H9 (cell line): ENCODE measurements at regions not wholly inside any gene's neighbourhood (a gene's known extent, or its start where the extent isn't known, plus 50 kb on each side); places are given as distances from the start of the nearest gene placed in this dataset.

Experiments
- DNase-seq: peaks from one replicate; pipeline ENCODE4 v3.0.0-alpha.2; 2017
- H2AFZ ChIP-seq: one replicate; pipeline ENCODE4 v1.6.1; 2013; ENCODE audit warnings: mild to moderate bottlenecking, low read length, control low read depth, moderate library complexity
- H2AK5ac ChIP-seq: 2 replicates; pipeline ENCODE4 v1.6.1; 2013; ENCODE audit warnings: low read length, control low read depth, mixed read lengths; ENCODE audit not compliant: insufficient read length
- H2BK120ac ChIP-seq: one replicate; pipeline ENCODE4 v1.6.1; 2013; ENCODE audit warnings: low read depth, mild to moderate bottlenecking, low read length, control low read depth, inconsistent platforms; ENCODE audit not compliant: poor library complexity, severe bottlenecking
- H2BK12ac ChIP-seq: 2 replicates; pipeline ENCODE4 v1.6.1; 2013; ENCODE audit warnings: low read length, control low read depth, mixed read lengths, low read depth; ENCODE audit not compliant: insufficient read length
- H2BK15ac ChIP-seq: 2 replicates; pipeline ENCODE4 v1.6.1; 2013; ENCODE audit warnings: low read depth, low read length, control low read depth
- H2BK20ac ChIP-seq: one replicate; pipeline ENCODE4 v1.6.1; 2013; ENCODE audit warnings: low read depth, mild to moderate bottlenecking, low read length, control low read depth, inconsistent platforms; ENCODE audit not compliant: poor library complexity, severe bottlenecking
- H2BK5ac ChIP-seq: 2 replicates; pipeline ENCODE4 v1.6.1; 2013; ENCODE audit warnings: low read length, control low read depth, mixed read lengths; ENCODE audit not compliant: insufficient read length
- H3K14ac ChIP-seq: 2 replicates; pipeline ENCODE4 v1.6.1; 2013; ENCODE audit warnings: low read length, control low read depth; ENCODE audit not compliant: insufficient read depth
- H3K18ac ChIP-seq: 2 replicates; pipeline ENCODE4 v1.6.1; 2013; ENCODE audit warnings: low read depth, mild to moderate bottlenecking, mixed read lengths, low read length, control low read depth; ENCODE audit not compliant: insufficient read length
- H3K23ac ChIP-seq: 2 replicates; pipeline ENCODE4 v1.6.1; 2013; ENCODE audit warnings: low read length, control low read depth, mixed read lengths, low read depth; ENCODE audit not compliant: insufficient read length
- H3K23me2 ChIP-seq: 2 replicates; pipeline ENCODE4 v1.6.1; 2013; ENCODE audit warnings: low read depth, mild to moderate bottlenecking, mixed read lengths, low read length, control low read depth; ENCODE audit not compliant: insufficient read length, poor library complexity, severe bottlenecking
- H3K27ac ChIP-seq: 2 replicates; pipeline ENCODE4 v1.5.1; 2013; ENCODE audit warnings: low read length, control low read depth, mixed read lengths, low read depth; ENCODE audit not compliant: insufficient read length
- H3K27me3 ChIP-seq: 2 replicates; pipeline ENCODE4 v1.6.1; 2013; ENCODE audit warnings: low read length, control low read depth, inconsistent platforms; ENCODE audit not compliant: insufficient read depth
- H3K4ac ChIP-seq: 2 replicates; pipeline ENCODE4 v1.6.1; 2013; ENCODE audit warnings: low read depth, mild to moderate bottlenecking, control low read depth, inconsistent platforms, low read length, moderate library complexity
- H3K4me1 ChIP-seq: 2 replicates; pipeline ENCODE4 v1.6.1; 2013; ENCODE audit warnings: low read length, control low read depth, inconsistent platforms; ENCODE audit not compliant: insufficient read depth
- H3K4me2 ChIP-seq: 2 replicates; pipeline ENCODE4 v1.6.1; 2013; ENCODE audit warnings: low read length, control low read depth, mixed read lengths; ENCODE audit not compliant: insufficient read length, insufficient read depth
- H3K56ac ChIP-seq: 2 replicates; pipeline ENCODE4 v1.6.1; 2013; ENCODE audit warnings: low read depth, mild to moderate bottlenecking, mixed read lengths, low read length, control low read depth; ENCODE audit not compliant: insufficient read length
- H3K79me1 ChIP-seq: 2 replicates; pipeline ENCODE4 v1.6.1; 2013; ENCODE audit warnings: low read depth, mild to moderate bottlenecking, moderate library complexity, low read length, control low read depth, inconsistent platforms; ENCODE audit not compliant: insufficient read depth, poor library complexity, severe bottlenecking
- H3K79me2 ChIP-seq: 2 replicates; pipeline ENCODE4 v1.6.1; 2013; ENCODE audit warnings: low read length, control low read depth, inconsistent platforms; ENCODE audit not compliant: insufficient read depth
- H3K9ac ChIP-seq: 2 replicates; pipeline ENCODE4 v1.6.1; 2013; ENCODE audit warnings: low read length, control low read depth, mixed read lengths; ENCODE audit not compliant: insufficient read length; ENCODE audit errors: extremely low read depth
- H3K9me3 ChIP-seq: one replicate; pipeline ENCODE4 v1.6.1; 2013; ENCODE audit warnings: low read depth, low read length, inconsistent platforms; ENCODE audit not compliant: control insufficient read depth
- H3T11ph ChIP-seq: one replicate; pipeline ENCODE4 v1.6.1; 2013; ENCODE audit warnings: mild to moderate bottlenecking, low read length, control low read depth, inconsistent platforms
- H4K20me1 ChIP-seq: one replicate; pipeline ENCODE4 v1.6.1; 2013; ENCODE audit not compliant: control insufficient read depth, insufficient read length, insufficient read depth
- H4K5ac ChIP-seq: 2 replicates; pipeline ENCODE4 v1.6.1; 2013; ENCODE audit warnings: low read depth, mild to moderate bottlenecking, mixed read lengths, low read length, control low read depth; ENCODE audit not compliant: insufficient read length
- H4K8ac ChIP-seq: replicated peaks from 2 replicates; pipeline ENCODE4 v1.6.1; 2013; ENCODE audit warnings: low read length, control low read depth, mixed read lengths, low read depth; ENCODE audit not compliant: insufficient read length
- H4K91ac ChIP-seq: 2 replicates; pipeline ENCODE4 v1.6.1; 2013; ENCODE audit warnings: low read depth, mild to moderate bottlenecking, moderate library complexity, mixed read lengths, low read length, control low read depth; ENCODE audit not compliant: insufficient read length
- H3K27ac Mint-ChIP-seq, 3 experiments: 2 replicates in 2 of 3; 3 replicates in 1 of 3; pipeline ENCODE4 v1.8.0; 2020 to 2021; ENCODE audit warnings: mixed read lengths in 3 of 3, mild to moderate bottlenecking in 1 of 3, moderate library complexity in 1 of 3
- H3K27me3 Mint-ChIP-seq: 2 replicates; pipeline ENCODE4 v1.8.0; 2021; ENCODE audit warnings: low read depth, mild to moderate bottlenecking, moderate library complexity, mixed read lengths
- H3K36me3 Mint-ChIP-seq, 3 experiments: 2 replicates in 2 of 3; 3 replicates in 1 of 3; pipeline ENCODE4 v1.8.0; 2020 to 2021; ENCODE audit warnings: low read depth in 3 of 3, mixed read lengths in 3 of 3; ENCODE audit not compliant: insufficient read depth in 1 of 3
- H3K4me1 Mint-ChIP-seq, 2 experiments: 2 replicates each; pipeline ENCODE4 v1.8.0; 2020; ENCODE audit warnings: mixed read lengths in 2 of 2
- H3K4me3 Mint-ChIP-seq, 2 experiments: 2 replicates in 1 of 2; 3 replicates in 1 of 2; pipeline ENCODE4 v1.8.0; 2020 to 2021; ENCODE audit warnings: mild to moderate bottlenecking in 2 of 2, mixed read lengths in 2 of 2, moderate library complexity in 1 of 2
- H3K9me3 Mint-ChIP-seq, 2 experiments: 2 replicates in 1 of 2; 3 replicates in 1 of 2; pipeline ENCODE4 v1.8.0; 2020; ENCODE audit warnings: mild to moderate bottlenecking in 2 of 2, mixed read lengths in 2 of 2, moderate library complexity in 1 of 2
- WGBS: extraction: QIAGEN DNeasy Blood & Tissue Kit; methylation state at CpG from one replicate; pipeline ENCODE4 v1.1.7; 2013; ENCODE audit warnings: missing lambda C conversion rate, low lambda C conversion rate, mixed read lengths; ENCODE audit not compliant: insufficient read length; ENCODE audit errors: extremely low coverage; 5-methylcytosine and 5-hydroxymethylcytosine counted together
- TF ChIP-seq, protein P1 (sequence below): fragments of 200-600 bp; sonication (generic); conservative IDR thresholded peaks from 3 replicates; pipeline ENCODE4 v1.8.0; 2021; ENCODE audit warnings: antibody characterized with exemption, mild to moderate bottlenecking

- DNase-seq = no peak
- H3K9ac ChIP-seq = no peak overlapping the region
- no peak overlapping the region for H3K27ac Mint-ChIP-seq
These were observed 247.9 kb upstream of the VLDLR start for GRCh38 chr9:2373648-2374047.

More at GRCh38 chr9:2373648-2374047, 247.9 kb upstream of the VLDLR start:
- H3K4me1 ChIP-seq = no peaks in the 10 kb centered on the region
- H3K18ac ChIP-seq = no peak overlapping the region
- no peaks in the 10 kb centered on the region for H3K79me1 ChIP-seq
- no peak overlapping the region for H2BK20ac ChIP-seq
- no CpG with 5 or more reads among the region's 2 CpGs for WGBS
- no peak overlapping the region for H2AFZ ChIP-seq
- no peaks in the 10 kb centered on the region for H3K27me3 ChIP-seq
- H3K79me2 ChIP-seq = no peaks in the 10 kb centered on the region
- Mint-ChIP-seq H3K36me3 (peaks cover 4 to 30% (median 13%) of the 10 kb centered on the region in 3 experiments), H3K9me3 (peaks cover 24 to 26% of the 10 kb centered on the region in 2 experiments), H3K4me1 (no peaks in the 10 kb centered on the region), H3K27me3 (no peaks in the 10 kb centered on the region), H3K4me3 (no peak overlapping the region)
- H3K23ac ChIP-seq = no peak overlapping the region
- no peak overlapping the region for H4K5ac ChIP-seq
- H4K20me1 ChIP-seq = no peaks in the 10 kb centered on the region
- no peaks in the 10 kb centered on the region for H3K23me2 ChIP-seq
- no peak overlapping the region for H4K91ac ChIP-seq
- H2BK12ac ChIP-seq = no peak overlapping the region
- no peak overlapping the region for H2BK15ac ChIP-seq
- TF ChIP-seq, protein P1, sequence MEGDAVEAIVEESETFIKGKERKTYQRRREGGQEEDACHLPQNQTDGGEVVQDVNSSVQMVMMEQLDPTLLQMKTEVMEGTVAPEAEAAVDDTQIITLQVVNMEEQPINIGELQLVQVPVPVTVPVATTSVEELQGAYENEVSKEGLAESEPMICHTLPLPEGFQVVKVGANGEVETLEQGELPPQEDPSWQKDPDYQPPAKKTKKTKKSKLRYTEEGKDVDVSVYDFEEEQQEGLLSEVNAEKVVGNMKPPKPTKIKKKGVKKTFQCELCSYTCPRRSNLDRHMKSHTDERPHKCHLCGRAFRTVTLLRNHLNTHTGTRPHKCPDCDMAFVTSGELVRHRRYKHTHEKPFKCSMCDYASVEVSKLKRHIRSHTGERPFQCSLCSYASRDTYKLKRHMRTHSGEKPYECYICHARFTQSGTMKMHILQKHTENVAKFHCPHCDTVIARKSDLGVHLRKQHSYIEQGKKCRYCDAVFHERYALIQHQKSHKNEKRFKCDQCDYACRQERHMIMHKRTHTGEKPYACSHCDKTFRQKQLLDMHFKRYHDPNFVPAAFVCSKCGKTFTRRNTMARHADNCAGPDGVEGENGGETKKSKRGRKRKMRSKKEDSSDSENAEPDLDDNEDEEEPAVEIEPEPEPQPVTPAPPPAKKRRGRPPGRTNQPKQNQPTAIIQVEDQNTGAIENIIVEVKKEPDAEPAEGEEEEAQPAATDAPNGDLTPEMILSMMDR = no peak
- no peak overlapping the region for H3K27ac ChIP-seq
- no peak overlapping the region for H3K4me2 ChIP-seq
- H3K9me3 ChIP-seq = peaks cover 5% of the 10 kb centered on the region
- H3K4ac ChIP-seq = no peak overlapping the region
- no peak overlapping the region for H3K14ac ChIP-seq
- no peak overlapping the region for H4K8ac ChIP-seq
- H3K56ac ChIP-seq = no peak overlapping the region
- no peak overlapping the region for H2AK5ac ChIP-seq
- no peak overlapping the region for H2BK120ac ChIP-seq
- no peak overlapping the region for H3T11ph ChIP-seq
- no peak overlapping the region for H2BK5ac ChIP-seq
